Calu3 (cell line): ENCODE measurements at regions not wholly inside any gene's neighbourhood (a gene's known extent, or its start where the extent isn't known, plus 50 kb on each side); places are given as distances from the start of the nearest gene placed in this dataset.

Experiments used
- BruUV-seq: library from RNA; stranded (reverse); fragments of 400-500 nt; replicated peaks from 2 replicates; lab custom pipeline; 2021; lab: Mats Ljungman, UMichigan
- CTCF ChIA-PET: fragments of 300-600 bp; sonication (Branson Sonifier 250); formaldehyde crosslinking; loops from one replicate; lab custom pipeline; 2022; ENCODE audit warnings: antibody characterized with exemption; lab: Charles Lee
- DNase-seq: peaks from one replicate; pipeline ENCODE4 v3.0.0; 2022
- H3K27ac Mint-ChIP-seq: one replicate; pipeline ENCODE4 v1.8.0; 2022; ENCODE audit warnings: mixed read lengths; ENCODE audit not compliant: unreplicated experiment
- H3K27me3 Mint-ChIP-seq: one replicate; pipeline ENCODE4 v1.8.0; 2022; ENCODE audit warnings: mixed read lengths; ENCODE audit not compliant: unreplicated experiment
- H3K36me3 Mint-ChIP-seq: one replicate; pipeline ENCODE4 v1.8.0; 2022; ENCODE audit warnings: mild to moderate bottlenecking, moderate library complexity, mixed read lengths; ENCODE audit not compliant: insufficient read depth, unreplicated experiment
- H3K4me1 Mint-ChIP-seq: one replicate; pipeline ENCODE4 v1.8.0; 2022; ENCODE audit warnings: mild to moderate bottlenecking, low read depth, mixed read lengths; ENCODE audit not compliant: unreplicated experiment
- H3K4me3 Mint-ChIP-seq: one replicate; pipeline ENCODE4 v1.8.0; 2022; ENCODE audit warnings: mild to moderate bottlenecking, low read depth, moderate library complexity, mixed read lengths; ENCODE audit not compliant: unreplicated experiment
- H3K9me3 Mint-ChIP-seq: one replicate; pipeline ENCODE4 v1.8.0; 2022; ENCODE audit warnings: low read depth, mixed read lengths; ENCODE audit not compliant: unreplicated experiment
- CTCF ChIP-seq: fragments of 200-600 bp; IDR thresholded peaks from one replicate; pipeline ENCODE4 v1.8.0; 2022; ENCODE audit warnings: antibody characterized with exemption; ENCODE audit not compliant: unreplicated experiment
- intact Hi-C: fragments of 100-400 bp; cut with micrococcal nuclease; formaldehyde crosslinking; loops from one replicate; pipeline ENCODE4 v1.10.0; 2022; ENCODE audit not compliant: unreplicated experiment

GRCh38 chr3:11093823-11094340 lies 60.4 kb upstream of the HRH1 start:
- no peak overlapping the region for H3K27ac Mint-ChIP-seq
- intact Hi-C loops = no loop called here
- peaks cover 7% of the 10 kb centered on the region for H3K4me1 Mint-ChIP-seq
- no peak overlapping the region for H3K4me3 Mint-ChIP-seq
- DNase-seq = no peak
- no peak for TF ChIP-seq CTCF
- H3K9me3 Mint-ChIP-seq = no peaks in the 10 kb centered on the region
- H3K27me3 Mint-ChIP-seq = peaks cover 8% of the 10 kb centered on the region
- H3K36me3 Mint-ChIP-seq = peaks cover 4% of the 10 kb centered on the region
- CTCF ChIA-PET = interaction anchor here (1.1 kb wide), 1 partner anchor 15 kb away, joined by 3 read pairs; no protein-coding TSS in a partner anchor
- BruUV-seq = no TSS peak

- Mint-ChIP-seq H3K9me3 (no peaks in the 10 kb centered on the region), H3K27ac (no peak overlapping the region), H3K27me3 (no peaks in the 10 kb centered on the region), H3K4me1 (peaks cover 7% of the 10 kb centered on the region), H3K36me3 (peaks cover 4% of the 10 kb centered on the region), H3K4me3 (no peak overlapping the region)
- intact Hi-C loops = no loop called here
- no peak for TF ChIP-seq CTCF
- no TSS peak for BruUV-seq
- CTCF ChIA-PET = interaction anchor here (0.9 kb wide), 1 partner anchor 35 kb away, joined by 3 read pairs; no protein-coding TSS in a partner anchor
- DNase-seq = no peak
These were observed 58.4 kb upstream of the HRH1 start for GRCh38 chr3:11095932-11096265.

DNA sequence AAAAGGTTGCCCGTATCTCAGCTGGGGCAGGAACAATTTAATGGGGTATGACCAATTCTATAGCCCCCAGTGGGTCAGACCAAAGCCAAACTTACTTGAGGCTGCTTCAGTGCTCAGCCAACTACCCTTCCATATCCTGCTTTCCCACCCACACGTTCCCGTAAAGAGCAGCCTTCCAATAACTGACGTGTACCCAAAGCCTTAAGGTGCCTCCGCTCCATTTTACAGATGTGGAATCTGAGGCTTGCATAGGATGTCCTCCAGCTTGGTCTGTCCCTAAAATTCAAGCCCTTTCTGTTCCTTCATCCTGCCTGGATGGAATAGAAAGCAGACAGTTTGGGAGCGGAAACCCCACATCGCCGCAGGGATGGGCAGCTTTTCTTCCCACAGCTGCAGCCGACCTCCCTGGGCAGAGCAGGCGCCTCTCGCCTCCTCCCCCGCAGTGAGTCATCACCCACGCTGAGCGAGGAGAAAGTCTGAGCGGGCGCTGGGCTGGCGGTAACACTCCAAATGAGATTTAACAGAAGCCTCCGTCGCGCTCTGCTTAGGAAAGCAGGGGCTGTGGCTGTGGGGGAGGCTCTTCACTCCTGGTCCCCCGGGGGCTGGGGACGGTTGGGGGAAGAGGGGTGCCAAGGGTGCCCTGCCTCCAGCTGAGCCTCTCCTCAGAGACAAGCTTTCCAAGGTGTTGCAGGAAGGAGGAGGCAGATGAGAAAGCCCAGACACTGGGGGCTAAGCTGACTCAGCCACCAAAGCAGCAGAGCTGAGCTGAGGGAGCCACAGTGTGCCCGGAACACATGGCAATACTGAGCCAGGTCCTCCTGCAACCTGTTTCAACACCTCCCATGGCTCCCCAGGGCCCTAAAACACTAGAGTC lies 57.8 kb upstream of the HRH1 start:
- no TSS peak for BruUV-seq
- H3K4me3 Mint-ChIP-seq = peak overlapping the region; percentile 61
- TF ChIP-seq CTCF = no peak
- peaks cover 4% of the 10 kb centered on the region for H3K36me3 Mint-ChIP-seq
- no peaks in the 10 kb centered on the region for H3K9me3 Mint-ChIP-seq
- H3K27ac Mint-ChIP-seq = no peak overlapping the region
- peaks cover 7% of the 10 kb centered on the region for H3K4me1 Mint-ChIP-seq
- no peaks in the 10 kb centered on the region for H3K27me3 Mint-ChIP-seq
- intact Hi-C loops = no loop called here
- peak; percentile 71 for DNase-seq
- CTCF ChIA-PET = interaction anchor here (0.9 to 1.1 kb wide), 2 partner anchors 24 to 35 kb away, joined by 3 read pairs; no protein-coding TSS in a partner anchor

DNA sequence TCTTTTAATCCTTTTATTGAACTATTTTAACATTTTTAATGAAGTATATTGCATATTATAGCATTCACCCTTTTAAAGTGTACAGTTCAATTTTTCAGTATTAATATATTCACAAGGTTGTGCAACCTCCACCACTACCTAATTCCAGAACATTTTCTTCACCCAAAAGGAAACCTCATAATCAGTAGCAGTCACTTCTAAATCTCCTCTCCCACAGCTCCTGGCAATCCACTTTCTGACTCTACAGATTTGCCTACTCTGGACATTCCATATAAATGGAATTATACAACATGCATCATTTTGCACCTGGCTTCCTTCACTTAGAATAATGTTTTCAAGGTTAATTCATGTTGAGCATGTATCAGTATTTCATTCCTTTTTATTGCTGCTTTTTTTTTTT lies 55.0 kb upstream of the HRH1 start:
- TF ChIP-seq CTCF = no peak
- no peak overlapping the region for H3K4me3 Mint-ChIP-seq
- H3K4me1 Mint-ChIP-seq = peaks cover 7% of the 10 kb centered on the region
- H3K27me3 Mint-ChIP-seq = no peaks in the 10 kb centered on the region
- DNase-seq = no peak
- no peak overlapping the region for H3K27ac Mint-ChIP-seq
- intact Hi-C loops = no loop called here
- CTCF ChIA-PET = interaction anchor here (0.6 kb wide), 1 partner anchor 11 kb away, joined by 10 read pairs; no protein-coding TSS in a partner anchor
- no TSS peak for BruUV-seq
- peaks cover 5% of the 10 kb centered on the region for H3K9me3 Mint-ChIP-seq
- H3K36me3 Mint-ChIP-seq = peaks cover 4% of the 10 kb centered on the region
